SK-N-SH treated with all-trans-retinoic acid at 6 μM for 48 hours (cell line): ENCODE measurements at regions not wholly inside any gene's neighbourhood (a gene's known extent, or its start where the extent isn't known, plus 50 kb on each side); places are given as distances from the start of the nearest gene placed in this dataset.

Experiments
- ATAC-seq: fragments of 200-7000 bp; cut with Tn5 transposase; 3 replicates; pipeline ENCODE4 v1.9.1; 2020; ENCODE audit warnings: mild to moderate bottlenecking, moderate library complexity
- ARNTL ChIP-seq: fragments of 450-650 bp; formaldehyde crosslinking; IDR thresholded peaks from 2 replicates; pipeline ENCODE4 v1.5.0; 2020; ENCODE audit warnings: low read depth, mild to moderate bottlenecking, moderate library complexity, borderline replicate concordance
- BACH2 ChIP-seq: fragments of 250-450 bp; sonication (Bioruptor Pico); IDR thresholded peaks from 2 replicates; pipeline ENCODE4 v1.9.0; 2021; ENCODE audit warnings: mild to moderate bottlenecking, borderline replicate concordance
- CREB5 ChIP-seq: fragments of 250-450 bp; sonication (Bioruptor Pico); IDR thresholded peaks from 2 replicates; pipeline ENCODE4 v1.5.1; 2020; ENCODE audit warnings: low read depth, mild to moderate bottlenecking, moderate library complexity
- CSDC2 ChIP-seq: fragments of 250-450 bp; sonication (Bioruptor Pico); IDR thresholded peaks from 2 replicates; pipeline ENCODE4 v1.5.0; 2020; ENCODE audit warnings: mild to moderate bottlenecking, moderate library complexity
- ESRRG ChIP-seq: fragments of 250-450 bp; sonication (Bioruptor Pico); IDR thresholded peaks from 2 replicates; pipeline ENCODE4 v1.6.1; 2021; ENCODE audit warnings: mild to moderate bottlenecking
- GLIS3 ChIP-seq: fragments of 250-450 bp; sonication (Bioruptor Pico); IDR thresholded peaks from 2 replicates; pipeline ENCODE4 v1.5.0; 2020; ENCODE audit warnings: mild to moderate bottlenecking, moderate library complexity
- ISL1 ChIP-seq: fragments of 250-450 bp; sonication (Bioruptor Pico); IDR thresholded peaks from 2 replicates; pipeline ENCODE4 v2.1.2; 2022; ENCODE audit warnings: mild to moderate bottlenecking, moderate library complexity
- OSR1 ChIP-seq: fragments of 250-450 bp; sonication (Bioruptor Pico); IDR thresholded peaks from 2 replicates; pipeline ENCODE4 v1.8.0; 2022; ENCODE audit warnings: moderate library complexity, mild to moderate bottlenecking, inconsistent platforms
- PATZ1 ChIP-seq: fragments of 250-450 bp; sonication (Bioruptor Pico); IDR thresholded peaks from 2 replicates; pipeline ENCODE4 v1.8.0; 2020; ENCODE audit warnings: mild to moderate bottlenecking, moderate library complexity, borderline replicate concordance
- POU6F1 ChIP-seq: fragments of 250-450 bp; sonication (Bioruptor Pico); IDR thresholded peaks from 2 replicates; pipeline ENCODE4 v1.8.0; 2021; ENCODE audit warnings: low read depth, mild to moderate bottlenecking, moderate library complexity, borderline replicate concordance
- PPARA ChIP-seq: fragments of 250-450 bp; sonication (Bioruptor Pico); IDR thresholded peaks from 2 replicates; pipeline ENCODE4 v1.5.0; 2020; ENCODE audit warnings: mild to moderate bottlenecking, borderline replicate concordance
- RARB ChIP-seq: fragments of 250-450 bp; sonication (Bioruptor Pico); IDR thresholded peaks from 2 replicates; pipeline ENCODE4 v1.8.0; 2021; ENCODE audit warnings: mild to moderate bottlenecking, moderate library complexity
- SNAI2 ChIP-seq: fragments of 250-450 bp; sonication (Bioruptor Pico); IDR thresholded peaks from 2 replicates; pipeline ENCODE4 v1.5.0; 2020; ENCODE audit warnings: mild to moderate bottlenecking, moderate library complexity
- TCF4 ChIP-seq: fragments of 250-450 bp; sonication (Bioruptor Pico); IDR thresholded peaks from 2 replicates; pipeline ENCODE4 v1.8.0; 2021; ENCODE audit warnings: mild to moderate bottlenecking, moderate library complexity, borderline replicate concordance
- TOX ChIP-seq: fragments of 250-450 bp; sonication (Bioruptor Pico); IDR thresholded peaks from 2 replicates; pipeline ENCODE4 v1.8.0; 2021; ENCODE audit warnings: mild to moderate bottlenecking, moderate library complexity, borderline replicate concordance
- TSHZ2 ChIP-seq: fragments of 250-450 bp; sonication (Bioruptor Pico); IDR thresholded peaks from 2 replicates; pipeline ENCODE4 v1.5.0; 2020; ENCODE audit warnings: mild to moderate bottlenecking, moderate library complexity
- ZC3H10 ChIP-seq: fragments of 250-450 bp; sonication (Bioruptor Pico); IDR thresholded peaks from 2 replicates; pipeline ENCODE4 v1.5.1; 2021; ENCODE audit warnings: mild to moderate bottlenecking, moderate library complexity
- ZFP3 ChIP-seq: fragments of 250-450 bp; sonication (Bioruptor Pico); IDR thresholded peaks from 2 replicates; pipeline ENCODE4 v1.5.0; 2020; ENCODE audit warnings: mild to moderate bottlenecking, moderate library complexity
- ZFP30 ChIP-seq: fragments of 450-650 bp; formaldehyde crosslinking; IDR thresholded peaks from 2 replicates; pipeline ENCODE4 v1.5.0; 2022; ENCODE audit warnings: mild to moderate bottlenecking, moderate library complexity
- ZNF70 ChIP-seq: fragments of 450-650 bp; formaldehyde crosslinking; IDR thresholded peaks from 2 replicates; pipeline ENCODE4 v1.5.0; 2020; ENCODE audit warnings: mild to moderate bottlenecking, moderate library complexity
- ZNF8 ChIP-seq: fragments of 450-650 bp; formaldehyde crosslinking; IDR thresholded peaks from 2 replicates; pipeline ENCODE4 v1.5.0; 2020; ENCODE audit warnings: mild to moderate bottlenecking, moderate library complexity

- no peak for ATAC-seq
- TF ChIP-seq PPARA = no peak
- TF ChIP-seq OSR1 = no peak
- no peak for TF ChIP-seq TCF4 (CRISPR knock-in tag)
- no peak for TF ChIP-seq TSHZ2 (CRISPR knock-in tag)
- TF ChIP-seq ZFP30 (CRISPR knock-in tag) = no peak
- TF ChIP-seq ESRRG (CRISPR knock-in tag) = no peak
- no peak for TF ChIP-seq RARB (CRISPR knock-in tag)
- TF ChIP-seq CREB5 (CRISPR knock-in tag) = no peak
- TF ChIP-seq CSDC2 (CRISPR knock-in tag) = no peak
- no peak for TF ChIP-seq ARNTL
- TF ChIP-seq SNAI2 = no peak
- no peak for TF ChIP-seq ISL1 (CRISPR knock-in tag)
- TF ChIP-seq ZFP3 (CRISPR knock-in tag) = no peak
- no peak for TF ChIP-seq ZNF8 (CRISPR knock-in tag)
These were observed 325.6 kb upstream of the TLE3 start for GRCh38 chr15:70423267-70423666.

- ATAC-seq = no peak
- no peak for TF ChIP-seq RARB (CRISPR knock-in tag)
- TF ChIP-seq CREB5 (CRISPR knock-in tag) = no peak
- TF ChIP-seq PPARA = no peak
- no peak for TF ChIP-seq POU6F1 (CRISPR knock-in tag)
- no peak for TF ChIP-seq PATZ1 (CRISPR knock-in tag)
- TF ChIP-seq ZNF8 (CRISPR knock-in tag) = no peak
- TF ChIP-seq ZFP30 (CRISPR knock-in tag) = no peak
- TF ChIP-seq ZFP3 (CRISPR knock-in tag) = no peak
- no peak for TF ChIP-seq TCF4 (CRISPR knock-in tag)
- TF ChIP-seq TOX (CRISPR knock-in tag) = no peak
- no peak for TF ChIP-seq SNAI2
- no peak for TF ChIP-seq ZNF70
- TF ChIP-seq BACH2 (CRISPR knock-in tag) = no peak
- TF ChIP-seq ZC3H10 (CRISPR knock-in tag) = no peak
- no peak for TF ChIP-seq ISL1 (CRISPR knock-in tag)
These were observed 324.6 kb upstream of the TLE3 start for GRCh38 chr15:70422342-70422741.

GRCh38 chr15:70420948-70421482 lies 323.3 kb upstream of the TLE3 start:
- no peak for ATAC-seq
- TF ChIP-seq TOX (CRISPR knock-in tag) (no peak), CREB5 (CRISPR knock-in tag) (no peak), ISL1 (CRISPR knock-in tag) (no peak), CSDC2 (CRISPR knock-in tag) (no peak), GLIS3 (CRISPR knock-in tag) (no peak), ESRRG (CRISPR knock-in tag) (no peak), POU6F1 (CRISPR knock-in tag) (no peak)
